GM04504 (cell line): ENCODE measurements at regions not wholly inside any gene's neighbourhood (a gene's known extent, or its start where the extent isn't known, plus 50 kb on each side); places are given as distances from the start of the nearest gene placed in this dataset.
"Not testable (repeated sequence)": the region's sequence is repeated elsewhere in the genome, so short reads cannot be mapped to it uniquely, and the experiment has no call there.

Source experiments
- DNase-seq: peaks from one replicate; pipeline ENCODE4 v3.0.0-alpha.2; 2012; ENCODE audit warnings: low read depth

DNA sequence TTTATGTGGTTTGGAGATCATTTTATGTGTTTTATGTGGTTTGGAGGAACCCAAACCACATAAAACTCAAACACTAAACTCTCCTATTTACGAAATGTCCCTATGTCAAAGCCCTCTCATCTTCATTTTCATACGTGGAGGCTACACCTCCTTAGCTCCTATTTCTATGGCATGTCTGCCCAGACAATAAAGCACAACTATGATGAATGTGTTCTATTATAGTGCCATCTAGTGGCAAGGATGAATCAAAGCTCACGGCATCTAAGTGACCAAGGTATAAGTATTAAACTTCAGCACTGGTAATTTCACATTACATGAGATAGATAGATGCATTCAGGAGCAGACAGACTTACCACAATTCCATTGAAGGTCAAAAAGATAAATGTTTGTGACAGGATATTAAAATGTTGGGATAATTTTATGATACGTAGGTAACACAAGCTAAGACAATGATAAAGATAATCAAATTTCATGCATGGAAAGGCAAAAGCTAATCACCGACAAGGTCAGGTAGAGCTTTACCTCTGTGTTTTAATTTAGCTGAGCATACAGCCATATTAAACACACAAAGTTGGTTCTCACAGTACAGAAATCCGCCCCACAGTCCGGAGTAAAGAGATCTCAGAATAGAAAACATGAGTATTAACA, 130.6 kb upstream of the FHIT start:
- DNase-seq: peak; percentile 4

DNA sequence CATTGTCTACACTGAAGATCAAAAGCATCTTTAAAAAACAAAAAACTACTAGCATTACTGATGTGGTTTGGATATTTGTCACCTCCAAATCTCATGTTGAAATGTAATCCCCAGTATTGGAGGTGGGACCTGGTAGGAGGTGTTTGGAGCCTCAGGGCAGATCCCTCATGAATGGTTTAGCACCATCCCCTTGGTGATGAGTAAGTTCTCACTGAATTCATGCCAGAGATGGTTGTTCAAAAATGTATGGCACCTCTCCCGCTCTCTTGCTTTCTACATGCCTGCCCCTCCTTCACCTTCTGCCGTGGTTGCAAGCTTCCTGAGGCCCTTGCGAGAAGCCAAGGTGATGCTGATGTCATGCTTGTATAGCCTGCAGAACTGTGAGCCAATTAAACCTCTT, 136.6 kb upstream of the FHIT start:
- no peak for DNase-seq

DNA sequence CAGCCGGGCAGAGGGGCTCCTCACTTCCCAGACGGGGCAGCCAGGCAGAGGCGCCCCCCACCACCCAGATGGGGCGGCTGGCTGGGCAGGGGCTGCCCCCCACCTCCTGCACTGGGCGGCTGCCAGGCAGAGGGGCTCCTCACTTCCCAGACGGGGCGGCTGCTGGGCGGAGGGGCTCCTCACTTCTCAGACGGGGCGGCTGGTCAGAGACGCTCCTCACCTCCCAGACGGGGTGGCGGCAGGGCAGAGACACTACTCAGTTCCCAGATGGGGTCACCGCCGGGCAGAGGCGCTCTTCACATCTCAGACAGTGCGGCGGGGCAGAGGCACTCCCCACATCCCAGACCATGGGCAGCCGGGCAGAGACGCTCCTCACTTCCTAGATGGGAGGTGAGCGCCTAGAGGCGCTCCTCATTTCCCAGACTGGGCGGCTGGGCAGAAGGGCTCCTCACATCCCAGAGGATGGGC, 142.3 kb upstream of the FHIT start:
- not testable (repeated sequence) for DNase-seq

DNA sequence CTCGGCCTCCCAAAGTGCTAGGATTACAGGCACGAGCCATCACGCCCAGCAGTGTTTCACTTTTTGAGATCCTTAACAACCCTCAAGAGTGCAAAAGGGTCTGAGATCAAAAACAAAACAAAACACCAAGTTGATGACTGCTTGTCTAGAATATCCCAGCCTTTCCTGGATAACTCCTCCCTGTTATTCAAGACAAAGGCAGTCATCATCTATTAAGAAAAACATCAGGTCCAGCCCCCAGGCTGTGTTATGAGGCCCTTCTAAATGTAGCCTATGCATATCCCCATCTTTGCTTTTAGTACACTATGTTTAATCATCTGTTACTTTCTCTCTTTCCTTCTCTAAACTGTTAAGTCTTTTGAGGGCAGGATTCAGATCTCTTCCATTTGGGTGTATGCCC, 150.1 kb upstream of the FHIT start:
- DNase-seq: no peak

DNA sequence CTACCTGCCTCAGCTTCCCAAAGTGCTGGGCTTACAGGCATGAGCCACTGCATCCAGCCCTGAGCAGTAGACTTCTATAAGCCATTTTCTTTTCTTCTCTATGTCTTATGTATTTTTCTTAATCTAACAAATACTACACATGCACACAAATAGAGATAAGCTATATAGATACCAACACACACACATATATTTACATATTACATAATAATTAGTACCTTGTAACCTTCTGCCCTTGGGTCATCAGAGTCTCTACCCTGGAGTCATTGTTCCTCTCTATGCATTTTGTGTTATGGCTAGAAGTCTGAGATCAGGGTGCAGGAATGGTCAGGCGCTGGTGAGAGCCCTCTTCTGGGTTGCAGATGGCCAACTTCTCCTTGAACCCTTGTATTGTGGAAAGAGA, 154.0 kb upstream of the PTPRG start:
- DNase-seq: no peak

DNA sequence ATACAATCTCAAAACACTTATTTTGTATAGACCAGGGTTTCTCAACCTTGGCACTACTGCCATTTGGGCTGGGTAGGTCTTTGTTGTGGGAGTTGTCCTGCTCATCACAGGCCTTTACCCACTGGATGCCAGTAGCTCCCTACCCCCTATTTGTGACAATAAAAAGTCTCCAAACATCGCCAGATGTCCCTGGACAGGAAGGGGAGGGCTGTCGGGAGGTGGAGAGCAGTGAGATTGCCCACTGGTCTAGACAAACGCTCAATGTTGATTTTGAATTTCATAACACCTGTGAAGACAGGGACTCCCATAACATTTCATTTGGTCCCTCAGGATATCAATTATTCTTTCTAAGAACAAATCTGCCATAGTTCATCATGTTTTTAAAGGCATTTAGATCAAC, 151.7 kb upstream of the PTPRG start:
- DNase-seq: no peak

DNA sequence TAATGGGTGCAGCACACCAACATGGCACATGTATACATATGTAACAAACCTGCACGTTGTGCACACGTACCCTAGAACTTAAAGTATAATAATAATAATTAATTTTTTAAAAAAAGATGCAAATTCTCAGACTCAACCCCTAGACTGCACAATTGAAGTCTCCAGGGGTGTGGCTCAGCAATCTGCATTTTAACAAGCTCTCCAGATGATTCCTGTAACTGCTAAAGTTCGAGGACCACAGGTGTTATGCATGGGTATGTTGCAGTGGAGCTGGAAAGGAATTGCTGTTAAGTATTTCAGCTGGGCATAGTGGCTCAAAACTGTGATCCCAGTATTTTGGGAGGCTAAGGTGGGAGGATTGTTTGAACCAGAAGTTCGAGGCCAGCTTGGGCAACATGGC, 151.0 kb upstream of the PTPRG start:
- DNase-seq: not testable (repeated sequence)

DNA sequence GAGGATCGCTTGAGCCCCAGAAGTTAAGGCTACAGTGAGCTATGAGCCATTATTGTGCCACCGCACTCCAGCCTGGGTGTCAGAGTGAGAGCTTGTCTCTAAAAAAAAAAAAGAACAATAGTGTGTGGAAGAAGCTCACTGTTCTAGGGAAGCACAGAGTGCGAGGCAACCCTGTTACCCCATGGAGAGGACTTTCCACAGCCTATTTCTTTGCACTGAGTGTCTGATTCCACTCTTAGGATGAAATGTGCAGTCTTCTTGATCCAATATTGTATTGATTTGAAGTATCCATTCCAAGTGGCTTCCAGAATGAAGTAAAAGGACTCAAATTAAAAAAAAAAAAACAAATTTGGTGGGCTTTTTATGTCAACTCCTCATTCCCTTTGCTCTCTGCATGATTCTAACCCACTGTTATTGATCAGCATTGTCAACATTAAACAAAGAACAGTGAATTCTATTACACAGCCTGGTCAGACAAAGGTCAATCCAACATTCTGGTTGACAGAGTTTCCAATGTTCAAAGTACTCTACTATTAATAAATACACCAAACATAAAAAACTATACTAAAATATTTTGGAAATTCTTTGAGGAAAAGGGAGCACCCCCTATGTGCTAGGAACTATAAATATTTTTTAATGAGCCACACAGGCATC, 150.2 kb upstream of the PTPRG start:
- DNase-seq: no peak

DNA sequence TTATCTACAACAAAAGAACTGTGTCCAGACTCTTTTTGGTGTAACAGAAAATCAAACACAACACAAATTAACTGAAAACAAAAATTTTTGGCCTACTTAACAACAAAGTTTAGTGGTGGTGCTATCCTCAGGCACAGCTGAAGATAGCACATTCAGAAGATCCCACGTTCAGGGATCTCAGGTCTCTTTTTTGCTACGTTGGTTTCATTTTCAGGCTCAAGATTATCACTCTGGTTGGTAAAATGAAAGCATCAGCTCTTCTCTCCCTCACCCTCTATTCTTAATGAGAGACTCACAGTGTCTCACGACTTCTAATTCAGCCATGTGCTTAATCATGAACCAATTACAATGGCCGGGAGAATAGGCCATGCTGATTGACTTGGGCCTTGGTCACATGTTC, 146.9 kb upstream of the PTPRG start:
- no peak for DNase-seq

DNA sequence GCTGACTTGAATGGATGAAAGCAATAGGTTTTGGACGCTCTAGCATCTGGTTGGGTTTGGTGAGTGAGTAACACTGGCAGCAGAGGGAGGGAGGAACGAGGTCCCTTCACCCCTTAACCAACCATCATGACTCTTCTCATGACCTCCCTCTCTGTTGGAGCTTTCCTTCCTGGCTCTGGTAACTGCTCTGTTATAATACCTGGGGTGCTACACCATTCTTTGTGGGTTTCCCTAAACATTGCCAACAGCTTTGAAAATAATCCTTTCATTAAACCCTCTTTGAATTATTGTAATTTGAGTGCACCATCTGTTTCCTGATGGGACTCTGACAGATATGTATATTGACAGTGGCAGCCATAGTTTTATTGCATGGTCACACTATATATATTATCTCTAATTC, 146.2 kb upstream of the PTPRG start:
- no peak for DNase-seq

DNA sequence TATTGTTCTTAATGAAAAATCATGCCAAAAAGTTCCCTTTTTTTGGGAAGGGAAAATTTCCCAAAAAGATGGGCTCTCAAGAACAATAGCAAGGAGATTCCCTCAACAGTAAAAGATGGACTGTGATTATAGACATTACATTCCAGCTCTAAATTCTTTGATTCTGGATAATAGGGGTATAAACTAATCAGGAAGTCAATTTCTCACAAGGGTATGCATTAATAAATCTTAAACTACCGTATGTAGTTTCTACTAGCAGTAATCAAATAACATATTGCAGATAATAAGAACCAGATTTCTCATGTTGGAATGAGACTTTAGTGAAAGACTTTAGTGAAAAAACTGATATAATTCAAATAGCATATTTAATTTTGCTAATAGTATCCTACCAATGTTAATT, 144.8 kb upstream of the PTPRG start:
- no peak for DNase-seq

DNA sequence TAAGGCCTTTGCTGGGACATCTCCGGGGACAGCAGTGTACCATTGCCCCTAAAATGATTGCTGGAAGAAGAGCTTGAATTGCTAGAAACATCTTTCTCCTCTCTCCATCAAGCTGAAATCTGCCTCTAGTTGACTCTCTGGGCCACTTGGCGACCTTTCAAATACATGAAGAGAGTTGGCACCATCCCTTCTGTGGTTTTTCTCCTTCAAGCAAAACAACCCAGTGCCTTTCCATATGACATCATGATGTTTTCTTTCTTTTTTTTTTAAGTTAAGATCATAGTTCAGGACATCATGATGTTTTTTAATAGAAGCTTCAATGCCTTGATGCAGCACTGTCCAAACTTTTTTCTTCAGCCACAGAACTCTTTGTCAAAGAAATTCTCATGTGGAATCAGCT, 144.0 kb upstream of the PTPRG start:
- peak; percentile 26 for DNase-seq

DNA sequence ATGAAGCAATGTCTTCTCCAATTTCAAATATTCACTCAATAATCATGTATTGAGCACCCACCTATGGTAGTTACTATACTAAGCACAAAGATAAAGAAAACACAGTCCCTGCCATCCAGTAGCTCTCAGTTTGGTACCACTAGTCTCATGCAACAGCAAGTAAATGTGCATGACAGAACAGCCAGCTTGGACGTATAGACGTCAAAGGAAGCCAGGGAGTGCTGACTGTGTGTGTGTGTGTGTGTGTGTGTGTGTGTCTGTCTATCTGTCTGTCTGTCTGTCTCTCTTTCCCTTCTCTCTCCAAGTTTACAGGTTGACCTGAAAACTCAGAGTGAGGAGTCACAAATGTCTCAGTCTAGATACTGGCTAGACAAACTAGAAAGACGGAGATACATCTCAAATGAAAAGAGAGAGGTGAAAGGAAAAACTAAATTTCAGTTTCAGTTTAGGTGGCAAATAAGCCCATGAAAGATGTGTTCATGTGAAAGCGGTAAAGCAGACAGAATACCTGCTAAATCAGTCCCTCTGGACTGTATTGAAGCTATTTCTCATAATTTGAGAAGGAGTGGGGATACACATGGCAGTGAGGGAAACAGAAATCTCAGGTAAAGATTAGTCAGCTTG, 141.1 kb upstream of the PTPRG start:
- no peak for DNase-seq

DNA sequence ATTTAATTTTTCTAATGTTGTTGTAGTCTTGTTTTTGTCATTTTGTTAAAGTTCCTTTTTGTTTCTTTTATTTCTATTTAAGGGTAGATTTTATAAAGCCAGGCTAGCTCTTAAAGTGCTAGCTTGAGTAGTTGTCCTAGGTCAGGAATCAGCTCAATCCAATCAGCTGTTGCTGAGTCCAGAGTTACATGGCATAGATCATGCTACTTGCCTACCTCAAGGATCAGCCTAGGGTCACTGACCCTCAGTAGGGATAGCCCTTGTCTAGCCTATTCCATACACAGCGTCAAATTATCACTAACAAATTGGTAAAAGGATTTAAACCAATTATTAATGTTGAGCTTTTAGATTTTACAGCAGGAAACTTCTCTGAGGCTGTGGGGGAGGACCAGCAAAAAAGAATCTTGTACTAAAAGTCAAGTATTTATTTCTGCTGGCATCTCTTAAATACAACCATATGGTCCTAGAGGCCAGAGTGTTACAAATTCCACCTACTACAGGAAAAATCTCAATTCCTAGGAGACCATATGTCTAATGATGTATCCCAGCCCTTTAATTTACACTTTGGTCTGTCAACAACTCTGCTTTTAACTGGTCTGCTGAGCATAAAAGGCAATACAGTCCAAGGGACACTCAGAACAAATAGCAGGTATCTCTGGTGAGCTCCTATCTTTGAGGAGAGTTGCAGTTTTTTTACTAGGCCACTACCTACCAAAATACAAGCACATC, 138.3 kb upstream of the PTPRG start:
- DNase-seq: no peak

DNA sequence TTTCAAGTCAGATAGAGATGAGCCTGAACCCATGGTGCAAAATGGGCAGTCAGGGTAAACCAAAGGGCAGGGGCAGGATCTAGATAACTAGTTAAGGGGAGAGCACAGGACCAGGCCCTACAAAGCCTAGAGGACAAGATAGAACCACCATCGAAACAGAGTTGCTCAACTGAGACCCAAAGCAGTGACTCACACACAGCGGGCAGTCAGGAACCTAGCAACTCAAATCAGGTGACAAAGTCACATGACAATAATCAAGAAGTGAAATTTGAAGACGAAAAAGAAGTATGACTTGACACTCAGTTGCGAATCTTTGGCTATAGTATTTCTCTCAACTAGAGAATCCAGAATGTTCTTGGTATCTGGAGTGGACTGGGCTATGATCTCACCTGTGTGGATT, 136.0 kb upstream of the PTPRG start:
- no peak for DNase-seq

DNA sequence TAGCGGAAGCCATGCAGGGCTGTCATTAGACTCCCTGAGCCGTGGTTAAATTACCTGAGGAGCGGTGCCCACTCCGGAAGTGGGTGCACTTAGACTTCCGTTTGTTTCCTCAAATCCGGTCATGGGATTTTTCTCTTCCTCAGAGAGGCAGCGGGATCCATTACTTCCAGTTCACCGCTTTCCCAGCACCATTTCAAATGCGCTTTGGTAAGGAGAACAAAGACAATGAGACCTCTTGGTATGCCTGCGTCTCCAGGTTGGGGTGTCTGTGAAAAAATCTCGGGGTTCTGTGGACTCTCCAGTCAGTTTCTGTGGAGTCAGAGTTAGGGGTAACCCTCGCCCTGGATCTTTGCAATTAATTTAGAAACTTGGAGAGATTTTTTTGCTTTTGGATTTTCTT, 132.3 kb upstream of the PTPRG start:
- no peak for DNase-seq

DNA sequence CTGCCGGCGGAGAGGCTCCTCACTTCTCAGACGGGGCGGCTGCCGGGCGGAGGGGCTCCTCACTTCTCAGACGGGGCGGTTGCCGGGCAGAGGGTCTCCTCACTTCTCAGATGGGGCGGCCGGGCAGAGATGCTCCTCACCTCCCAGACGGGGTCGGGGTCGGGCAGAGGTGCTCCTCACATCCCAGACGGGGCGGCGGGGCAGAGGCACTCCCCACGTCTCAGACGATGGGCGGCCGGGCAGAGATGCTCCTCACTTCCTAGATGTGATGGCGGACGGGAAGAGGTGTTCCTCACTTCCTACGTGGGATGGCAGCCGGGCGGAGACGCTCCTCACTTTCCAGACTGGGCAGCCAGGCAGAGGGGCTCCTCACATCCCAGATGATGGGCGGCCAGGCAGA, 126.5 kb upstream of the PTPRG start:
- DNase-seq: not testable (repeated sequence)

DNA sequence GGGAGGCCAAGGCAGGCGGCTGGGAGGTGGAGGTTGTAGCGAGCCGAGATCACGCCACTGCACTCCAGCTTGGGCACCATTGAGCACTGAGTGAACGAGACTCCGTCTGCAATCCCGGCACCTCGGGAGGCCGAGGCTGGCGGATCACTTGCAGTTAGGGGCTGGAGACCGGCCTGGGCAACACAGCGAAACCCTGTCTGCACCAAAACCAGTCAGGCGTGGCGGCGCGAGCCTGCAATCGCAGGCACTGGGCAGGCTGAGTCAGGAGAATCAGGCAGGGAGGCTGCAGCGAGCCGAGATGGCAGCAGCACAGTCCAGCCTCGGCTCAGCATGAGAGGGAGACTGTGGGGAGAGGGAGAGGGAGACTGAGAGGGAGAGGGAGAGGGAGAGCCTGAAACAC, 126.0 kb upstream of the PTPRG start:
- DNase-seq: not testable (repeated sequence)

DNA sequence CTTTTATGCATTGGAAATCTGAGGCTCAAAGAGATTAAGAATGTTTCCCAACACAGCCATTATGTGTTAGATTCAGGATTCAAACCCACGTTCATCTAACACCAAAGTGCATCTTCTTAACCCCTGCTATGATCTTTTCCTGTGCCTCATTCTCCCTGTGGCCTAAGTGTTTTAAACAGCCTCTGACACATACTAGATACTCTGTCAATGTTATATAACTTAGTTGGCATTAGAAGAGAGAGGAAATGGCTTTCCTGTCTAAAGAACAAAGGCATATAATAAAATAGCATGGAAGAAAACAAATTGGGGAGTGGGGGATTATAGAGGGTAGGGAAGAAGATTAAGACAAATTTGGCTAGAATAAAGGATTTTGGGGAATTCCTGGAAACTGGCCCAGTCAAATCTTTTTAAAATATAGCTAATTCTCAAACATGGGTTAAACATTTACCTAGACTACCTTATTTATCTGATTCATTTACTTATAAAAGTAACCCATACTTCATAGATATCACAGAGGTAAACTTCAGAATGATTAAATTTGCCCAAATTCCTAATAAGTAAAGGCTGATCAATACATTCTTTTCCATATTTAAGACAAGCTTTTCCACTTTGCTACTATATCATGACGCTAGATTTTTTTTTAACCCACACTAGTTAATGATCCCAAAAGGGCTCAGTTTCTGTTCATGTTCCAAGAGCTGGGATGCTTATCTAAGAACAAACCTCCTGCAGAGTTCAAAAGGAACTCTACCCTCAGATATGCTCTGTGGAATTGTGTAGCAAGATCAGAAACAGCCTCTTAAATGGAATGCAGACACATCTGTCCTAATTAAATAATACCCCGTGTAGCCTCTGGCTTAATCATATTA, 122.9 kb upstream of the PTPRG start:
- no peak for DNase-seq

DNA sequence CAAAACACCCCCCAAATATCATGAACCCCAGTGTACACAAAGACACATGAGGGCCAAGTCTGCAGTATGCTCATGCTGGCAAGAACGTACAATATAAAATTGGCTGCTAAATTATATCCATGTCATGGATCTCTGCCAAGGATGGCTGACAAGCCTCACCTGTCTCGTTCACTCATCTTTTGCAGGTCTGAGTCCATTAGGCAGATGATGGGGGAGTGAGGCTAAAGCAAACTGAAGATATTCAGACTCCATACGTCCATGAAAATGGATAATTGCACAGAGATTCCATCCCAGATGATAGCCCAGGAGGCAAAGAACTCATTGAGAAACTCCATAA, 122.3 kb upstream of the PTPRG start:
- DNase-seq: no peak

DNA sequence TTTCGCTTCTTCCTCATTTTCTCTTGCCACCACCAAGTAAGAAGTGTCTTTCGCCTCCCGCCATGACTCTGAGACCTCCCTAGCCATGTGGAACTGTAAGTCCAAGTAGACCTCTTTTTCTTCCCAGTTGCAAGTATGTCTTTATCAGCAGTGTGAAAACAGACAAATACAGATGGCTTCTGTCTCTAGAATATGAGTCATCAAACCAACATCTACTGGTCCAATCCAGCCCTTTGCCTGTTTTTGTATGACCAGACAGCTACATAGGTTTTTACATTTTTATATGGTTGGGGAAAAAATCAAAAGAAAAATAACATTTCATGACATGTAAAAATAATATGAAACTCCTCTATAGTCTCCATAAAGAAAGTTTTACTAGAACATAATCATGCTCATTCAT, 118.7 kb upstream of the PTPRG start:
- no peak for DNase-seq

DNA sequence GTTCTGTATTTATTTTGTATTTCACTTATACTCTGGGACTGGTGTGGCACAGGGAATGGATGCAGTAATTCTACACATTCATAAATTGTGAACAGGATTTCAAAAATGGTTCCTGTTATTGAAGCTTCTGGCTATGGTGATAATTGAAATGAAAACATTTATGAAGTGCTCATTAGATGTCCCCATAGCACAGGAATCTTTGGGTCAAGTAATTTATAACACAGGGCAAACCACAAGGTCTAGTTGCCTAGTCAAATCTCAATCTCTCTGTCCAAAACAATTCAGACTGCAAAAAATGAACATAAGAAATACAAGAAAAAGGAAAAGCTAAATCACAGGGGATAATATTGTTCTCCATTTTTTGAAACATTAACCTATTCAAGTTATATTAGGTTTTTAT, 117.5 kb upstream of the PTPRG start:
- no peak for DNase-seq
